HS-27A (cell line): ENCODE measurements at regions not wholly inside any gene's neighbourhood (a gene's known extent, or its start where the extent isn't known, plus 50 kb on each side); places are given as distances from the start of the nearest gene placed in this dataset.
"Not testable (repeated sequence)": the region's sequence is repeated elsewhere in the genome, so short reads cannot be mapped to it uniquely, and the experiment has no call there.

Source experiments
- DNase-seq: peaks from one replicate; pipeline ENCODE4 v3.0.0-alpha.2; 2012; ENCODE audit warnings: low read depth, missing footprints

GRCh38 chr14:71536927-71537772 lies 395.1 kb upstream of the RGS6 start:
- no peak for DNase-seq

DNA sequence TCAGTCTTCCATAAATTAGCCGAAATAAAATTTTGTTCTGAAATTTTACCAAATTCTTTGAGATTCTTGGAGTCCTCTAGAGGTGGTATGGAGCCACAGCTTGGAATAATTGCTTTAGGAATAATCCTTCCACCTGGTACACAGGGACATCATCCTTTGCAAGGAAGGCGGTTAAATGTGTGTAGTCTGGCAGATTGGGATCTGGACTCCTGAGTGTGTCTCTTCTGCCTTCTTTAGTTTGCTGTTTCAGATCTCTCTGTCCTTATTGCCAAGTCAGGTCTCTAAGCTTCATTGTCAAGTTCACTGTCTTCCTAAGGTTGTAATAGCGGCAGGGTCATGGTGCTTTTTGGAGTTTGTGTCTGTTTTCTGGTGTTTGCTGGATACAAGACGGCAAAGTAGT lies 393.9 kb upstream of the RGS6 start:
- no peak for DNase-seq

- DNase-seq, result no peak
Observed at GRCh38 chr14:71538938-71539649, 393.1 kb upstream of the RGS6 start.

DNA sequence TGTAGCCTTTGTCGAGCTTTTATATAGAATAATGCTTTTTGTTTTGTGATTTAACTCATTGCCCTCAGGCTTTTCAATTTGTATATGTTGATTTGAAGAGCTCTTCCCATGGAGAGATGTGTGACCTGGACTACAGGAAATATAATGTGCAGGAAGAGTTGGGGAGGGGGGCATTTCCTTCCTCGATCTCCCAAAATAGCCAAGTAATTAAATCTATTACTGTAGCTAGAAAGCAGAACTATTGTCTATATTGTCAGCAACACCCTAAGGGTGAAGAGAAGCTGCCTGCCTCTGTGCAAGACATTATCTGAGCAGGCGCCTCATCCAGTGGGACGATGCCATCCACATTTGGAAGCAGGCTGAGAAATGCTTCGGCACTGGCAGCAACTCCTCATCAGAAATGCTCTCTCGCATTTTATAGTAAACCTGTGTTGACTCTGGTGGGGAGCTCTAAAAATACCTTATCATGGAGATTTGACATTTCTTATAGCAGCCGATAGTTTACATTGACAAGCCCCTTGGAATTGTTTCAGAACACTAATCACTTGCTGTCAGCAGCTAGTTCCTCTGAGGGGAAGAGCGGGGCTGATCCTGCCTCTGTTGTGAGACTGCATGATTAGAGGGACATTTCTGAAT lies 392.5 kb upstream of the RGS6 start:
- no peak for DNase-seq

DNA sequence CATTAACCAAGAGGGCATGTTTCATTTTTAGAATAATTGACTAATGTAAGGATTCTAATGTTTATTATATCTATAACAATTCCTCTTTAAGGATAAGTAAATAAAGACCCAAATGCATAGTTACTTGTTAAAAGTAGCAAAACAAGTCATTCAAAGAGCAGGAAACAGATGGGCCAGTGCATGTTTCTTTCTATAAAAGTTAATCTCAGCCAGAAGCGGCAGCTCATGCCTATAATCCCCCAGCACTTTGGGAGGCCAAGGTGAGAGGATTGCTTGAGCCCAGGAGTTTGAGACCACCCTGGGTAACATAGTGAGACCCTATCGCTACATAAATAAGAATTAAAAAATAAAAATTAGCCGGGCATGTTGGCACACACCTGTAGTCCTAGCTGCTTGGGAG lies 391.0 kb upstream of the RGS6 start:
- DNase-seq, result no peak

GRCh38 chr14:71541973-71542690 lies 390.1 kb upstream of the RGS6 start:
- DNase-seq, result no peak

- no peak for DNase-seq
Observed at GRCh38 chr14:71549421-71550050, 382.7 kb upstream of the RGS6 start.

- no peak for DNase-seq
Observed at GRCh38 chr14:71550367-71550766, 381.9 kb upstream of the RGS6 start.

- DNase-seq, result no peak
Observed at GRCh38 chr14:71551291-71551950, 380.8 kb upstream of the RGS6 start.

- DNase-seq, result no peak
Observed at GRCh38 chr14:71552809-71553208, 379.4 kb upstream of the RGS6 start.

DNA sequence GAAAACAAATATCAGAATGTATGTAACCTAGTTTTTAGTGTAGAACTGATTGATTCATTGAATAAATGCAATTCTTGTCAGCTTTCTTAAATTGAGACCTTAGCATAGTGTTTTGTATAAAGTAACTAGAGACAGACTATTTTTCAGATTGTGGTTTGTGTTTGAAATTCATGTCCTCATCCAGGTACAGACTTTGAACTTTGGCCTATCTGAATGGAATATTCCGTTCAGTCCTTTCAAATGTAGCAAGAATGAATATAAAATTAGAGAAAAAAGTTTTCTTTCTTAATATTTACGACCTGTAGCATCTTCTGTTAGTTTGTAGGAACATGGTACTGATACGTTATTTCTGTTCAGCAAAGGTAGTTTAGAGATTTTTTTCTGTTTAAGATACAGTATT lies 378.4 kb upstream of the RGS6 start:
- no peak for DNase-seq

- DNase-seq, result no peak
Observed at GRCh38 chr14:71554323-71554722, 377.9 kb upstream of the RGS6 start.

GRCh38 chr14:71554959-71555612 lies 377.1 kb upstream of the RGS6 start:
- DNase-seq, result no peak

DNA sequence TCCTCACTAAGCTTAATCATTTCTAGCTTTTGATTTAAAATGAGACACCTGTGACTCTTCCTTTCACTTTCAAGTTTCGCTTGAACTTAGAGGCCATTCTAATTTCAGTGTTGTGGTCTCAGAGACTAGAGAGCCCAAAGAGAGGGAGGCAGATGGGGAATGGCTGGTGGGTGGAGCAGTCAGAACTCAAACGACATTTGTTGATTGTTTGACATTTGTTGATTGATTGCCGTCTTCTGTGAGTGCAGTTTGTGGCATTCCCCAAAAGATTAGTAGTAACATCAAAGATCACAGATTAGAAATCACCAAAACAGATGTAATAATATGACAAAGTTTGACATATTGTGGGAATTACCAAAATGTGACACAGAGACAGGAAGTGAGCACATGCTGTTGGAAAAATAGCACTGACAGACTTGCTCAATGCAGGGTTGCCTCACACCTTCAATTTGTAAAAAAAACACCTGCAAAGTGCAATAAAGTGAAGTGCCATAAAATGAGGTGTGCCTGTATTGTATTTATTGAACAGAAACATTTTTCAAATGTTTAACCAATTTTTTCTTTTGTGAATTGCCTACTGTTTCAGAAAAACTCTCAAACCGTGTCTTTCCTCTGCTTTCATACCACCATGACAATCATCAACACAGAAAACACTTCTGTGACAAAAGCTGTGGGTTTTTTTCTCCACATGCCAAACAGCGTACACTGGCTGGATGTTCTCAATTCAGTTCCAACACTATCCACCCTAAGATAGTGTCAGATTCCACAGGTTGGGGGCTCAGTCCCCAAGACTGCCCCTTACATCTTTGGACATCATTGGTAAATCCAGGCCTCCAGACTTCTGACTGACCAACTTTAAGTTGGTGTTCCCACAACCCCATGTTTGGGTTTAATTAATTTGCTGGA lies 376.3 kb upstream of the RGS6 start:
- no peak for DNase-seq

- DNase-seq, result no peak
Observed at GRCh38 chr14:71556730-71557129, 375.5 kb upstream of the RGS6 start.

DNA sequence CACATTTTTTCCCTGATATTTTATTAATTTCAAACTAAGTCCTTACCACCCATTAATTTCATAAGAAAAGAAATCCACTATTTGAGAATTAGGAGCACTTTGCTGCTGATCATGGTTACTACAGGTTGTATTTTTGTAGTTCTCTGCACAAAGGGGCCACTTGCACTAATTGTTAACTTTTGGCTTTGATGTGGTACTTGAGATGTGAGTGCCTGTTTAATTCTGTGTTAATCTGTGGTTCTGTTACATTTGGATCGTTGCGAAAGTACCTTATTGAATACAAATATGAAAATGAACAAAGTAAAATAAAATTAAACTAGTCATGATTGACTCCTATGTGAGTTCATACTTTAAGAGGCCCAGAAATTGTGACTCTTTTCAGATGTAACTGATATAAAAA lies 374.9 kb upstream of the RGS6 start:
- no peak for DNase-seq

DNA sequence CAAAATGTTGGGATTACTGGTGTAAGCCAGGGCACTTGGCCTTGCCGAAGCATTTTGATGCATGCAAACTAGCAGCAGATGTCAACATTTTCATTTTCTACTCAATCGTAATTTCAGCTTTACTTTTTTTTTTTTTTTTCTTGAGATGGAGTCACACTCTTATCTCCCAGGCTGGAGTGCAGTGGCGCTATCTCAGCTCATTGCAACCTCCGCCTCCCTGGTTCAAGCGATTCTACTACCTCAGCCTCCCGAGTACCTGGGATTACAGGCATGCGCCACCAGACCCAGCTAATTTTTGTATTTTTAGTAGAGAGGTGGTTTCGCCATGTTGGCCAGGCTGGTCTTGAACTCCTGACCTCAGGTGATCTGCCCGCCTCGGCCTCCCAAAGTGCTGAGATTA lies 373.3 kb upstream of the RGS6 start:
- not testable (repeated sequence) for DNase-seq

DNA sequence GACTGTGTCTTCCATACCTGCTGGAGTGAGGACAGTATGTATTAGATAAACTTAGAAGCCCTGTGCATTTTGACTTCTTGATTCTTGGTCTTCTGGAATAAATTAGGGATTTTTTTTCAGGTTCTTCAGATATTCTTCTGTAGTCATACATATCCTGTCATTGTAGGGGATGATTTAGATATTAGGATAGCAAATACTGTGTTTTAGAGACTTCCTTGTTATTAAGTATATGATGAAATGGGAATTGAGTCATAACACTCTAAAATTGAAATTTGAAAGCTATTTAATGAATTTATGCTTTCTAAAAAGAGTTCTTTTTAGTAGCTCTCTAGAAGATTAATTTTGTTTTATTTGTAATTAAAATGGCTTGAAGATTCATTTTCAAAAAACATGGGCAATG lies 371.5 kb upstream of the RGS6 start:
- no peak for DNase-seq

GRCh38 chr14:71563492-71564153 lies 368.6 kb upstream of the RGS6 start:
- DNase-seq, result no peak
